ENCODE measurements at regions not wholly inside any gene's neighbourhood (a gene's known extent, or its start where the extent isn't known, plus 50 kb on each side); places are given as distances from the start of the nearest gene placed in this dataset.

GRCh38 chr12:25855716-25856115 is 102.8 kb upstream of the RASSF8 start:
- Histone ChIP-seq H3K9me3 (no peaks in the 10 kb centered on the region), H3K36me3 (no peaks in the 10 kb centered on the region), H3K27me3 (no peaks in the 10 kb centered on the region), H3K4me1 (no peaks in the 10 kb centered on the region), H3K4me3 (no peak overlapping the region), H3K27ac (no peak overlapping the region)
- DNase-seq, result no peak
- intact Hi-C loops (cut with DNase I; ENCODE audit: low total_unique reads), result no loop called here
- TF ChIP-seq, protein P1, sequence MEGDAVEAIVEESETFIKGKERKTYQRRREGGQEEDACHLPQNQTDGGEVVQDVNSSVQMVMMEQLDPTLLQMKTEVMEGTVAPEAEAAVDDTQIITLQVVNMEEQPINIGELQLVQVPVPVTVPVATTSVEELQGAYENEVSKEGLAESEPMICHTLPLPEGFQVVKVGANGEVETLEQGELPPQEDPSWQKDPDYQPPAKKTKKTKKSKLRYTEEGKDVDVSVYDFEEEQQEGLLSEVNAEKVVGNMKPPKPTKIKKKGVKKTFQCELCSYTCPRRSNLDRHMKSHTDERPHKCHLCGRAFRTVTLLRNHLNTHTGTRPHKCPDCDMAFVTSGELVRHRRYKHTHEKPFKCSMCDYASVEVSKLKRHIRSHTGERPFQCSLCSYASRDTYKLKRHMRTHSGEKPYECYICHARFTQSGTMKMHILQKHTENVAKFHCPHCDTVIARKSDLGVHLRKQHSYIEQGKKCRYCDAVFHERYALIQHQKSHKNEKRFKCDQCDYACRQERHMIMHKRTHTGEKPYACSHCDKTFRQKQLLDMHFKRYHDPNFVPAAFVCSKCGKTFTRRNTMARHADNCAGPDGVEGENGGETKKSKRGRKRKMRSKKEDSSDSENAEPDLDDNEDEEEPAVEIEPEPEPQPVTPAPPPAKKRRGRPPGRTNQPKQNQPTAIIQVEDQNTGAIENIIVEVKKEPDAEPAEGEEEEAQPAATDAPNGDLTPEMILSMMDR (IDR thresholded peaks at IDR 0.05), result no peak
- TF ChIP-seq POLR2A (IDR thresholded peaks at IDR 0.05), result no peak

DNA sequence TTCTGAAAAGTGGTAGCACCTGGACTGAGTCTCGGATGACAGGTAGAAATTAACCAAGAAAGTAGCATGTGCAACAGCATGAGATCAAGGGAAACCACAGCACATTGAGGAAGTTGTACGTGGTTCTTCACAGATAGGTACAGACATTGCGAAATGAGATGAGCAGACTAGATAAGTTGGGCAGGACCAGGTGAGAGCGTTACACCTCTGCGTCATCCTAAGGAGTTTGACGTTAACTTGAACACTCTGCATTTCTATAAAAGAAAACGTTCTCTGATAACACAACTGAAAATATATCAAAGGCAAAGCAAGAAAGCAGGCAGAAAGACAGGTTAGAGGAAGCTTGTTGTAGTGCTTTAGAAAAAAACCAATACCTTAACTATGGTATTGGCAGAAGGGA is 98.5 kb upstream of the RASSF8 start:
- DNase-seq, result no peak
- TF ChIP-seq, protein P1 (IDR thresholded peaks at IDR 0.05), result no peak
- no peak for TF ChIP-seq POLR2A (IDR thresholded peaks at IDR 0.05)
- intact Hi-C loops (cut with DNase I; ENCODE audit: low total_unique reads), result no loop called here
- H3K27me3 ChIP-seq, result no peaks in the 10 kb centered on the region
- H3K9me3 ChIP-seq, result no peaks in the 10 kb centered on the region
- no peak overlapping the region for H3K27ac ChIP-seq
- H3K4me1 ChIP-seq, result no peaks in the 10 kb centered on the region
- no peaks in the 10 kb centered on the region for H3K36me3 ChIP-seq
- no peak overlapping the region for H3K4me3 ChIP-seq

DNA sequence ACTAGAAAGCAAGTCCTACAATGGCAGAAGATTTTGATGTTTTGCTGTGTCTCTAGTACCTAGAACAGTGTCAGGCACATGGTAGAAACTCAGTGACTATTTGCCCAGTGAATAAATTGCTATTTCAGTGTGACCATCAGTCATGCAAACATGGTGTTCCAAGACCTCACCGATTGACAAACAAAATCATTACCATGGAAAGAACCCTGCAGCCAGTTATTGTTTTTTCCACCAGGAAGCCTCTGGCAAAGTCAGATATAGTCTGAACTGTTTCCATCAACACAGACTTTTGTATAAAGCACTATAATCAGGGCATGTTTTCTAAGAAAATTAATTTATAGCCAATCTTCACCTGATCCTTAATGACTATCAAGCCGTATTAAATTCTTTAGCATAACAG is 97.3 kb upstream of the RASSF8 start:
- Histone ChIP-seq H3K27ac (no peak overlapping the region), H3K36me3 (no peaks in the 10 kb centered on the region), H3K9me3 (no peaks in the 10 kb centered on the region), H3K27me3 (no peaks in the 10 kb centered on the region), H3K4me1 (no peaks in the 10 kb centered on the region), H3K4me3 (no peak overlapping the region)
- intact Hi-C loops (cut with DNase I; ENCODE audit: low total_unique reads), result no loop called here
- DNase-seq, result no peak
- no peak for TF ChIP-seq POLR2A (IDR thresholded peaks at IDR 0.05)
- TF ChIP-seq, protein P1 (IDR thresholded peaks at IDR 0.05), result no peak

GRCh38 chr12:25864306-25865276 is 93.9 kb upstream of the RASSF8 start:
- no peak for DNase-seq
- H3K27ac ChIP-seq, result no peak overlapping the region
- no peaks in the 10 kb centered on the region for H3K9me3 ChIP-seq
- no peaks in the 10 kb centered on the region for H3K27me3 ChIP-seq
- no peaks in the 10 kb centered on the region for H3K36me3 ChIP-seq
- TF ChIP-seq, protein P1 (IDR thresholded peaks at IDR 0.05), result no peak
- TF ChIP-seq POLR2A (IDR thresholded peaks at IDR 0.05), result no peak
- H3K4me1 ChIP-seq, result no peaks in the 10 kb centered on the region
- H3K4me3 ChIP-seq, result no peak overlapping the region
- intact Hi-C loops (cut with DNase I; ENCODE audit: low total_unique reads), result no loop called here

- no peak for DNase-seq
- intact Hi-C loops (cut with DNase I; ENCODE audit: low total_unique reads), result no loop called here
- H3K4me1 ChIP-seq, result no peaks in the 10 kb centered on the region
- H3K36me3 ChIP-seq, result no peaks in the 10 kb centered on the region
- TF ChIP-seq POLR2A (IDR thresholded peaks at IDR 0.05), result no peak
- TF ChIP-seq, protein P1 (IDR thresholded peaks at IDR 0.05), result no peak
- no peaks in the 10 kb centered on the region for H3K9me3 ChIP-seq
- no peaks in the 10 kb centered on the region for H3K27me3 ChIP-seq
- H3K27ac ChIP-seq, result no peak overlapping the region
- H3K4me3 ChIP-seq, result no peak overlapping the region
These were observed 91.7 kb upstream of the RASSF8 start for GRCh38 chr12:25866586-25867378.
